22Rv1 (cell line): ENCODE measurements at regions not wholly inside any gene's neighbourhood (a gene's known extent, or its start where the extent isn't known, plus 50 kb on each side); places are given as distances from the start of the nearest gene placed in this dataset.
"Not testable (repeated sequence)": the region's sequence is repeated elsewhere in the genome, so short reads cannot be mapped to it uniquely, and the experiment has no call there.

ENCODE experiments used
- CTCF ChIP-seq: fragments of 450-650 bp; IDR thresholded peaks from 2 replicates; pipeline ENCODE4 v1.5.1; 2017; ENCODE audit warnings: mild to moderate bottlenecking
- ZFX ChIP-seq: fragments of 450-650 bp; IDR thresholded peaks from 2 replicates; pipeline ENCODE4 v1.6.1; 2017; ENCODE audit warnings: antibody characterized with exemption, borderline replicate concordance

- TF ChIP-seq CTCF, ZFX: not testable (repeated sequence)
Observed at GRCh38 chr1:214870426-214870825, 212.1 kb upstream of the KCNK2 start.
